HL-60 (cell line): ENCODE measurements at regions not wholly inside any gene's neighbourhood (a gene's known extent, or its start where the extent isn't known, plus 50 kb on each side); places are given as distances from the start of the nearest gene placed in this dataset.

Experiments
- GABPA ChIP-seq: IDR thresholded peaks from 2 replicates; pipeline ENCODE4 v1.6.1; 2012; ENCODE audit warnings: low read depth
- POLR2AphosphoS5 ChIP-seq: IDR thresholded peaks from 2 replicates; pipeline ENCODE4 v1.6.1; 2012; ENCODE audit warnings: low read depth
- TF ChIP-seq, protein P1 (sequence below): IDR thresholded peaks from one replicate; pipeline ENCODE4 v1.5.1; 2011; ENCODE audit warnings: low read length, control low read depth, inconsistent platforms; ENCODE audit not compliant: insufficient read depth

DNA sequence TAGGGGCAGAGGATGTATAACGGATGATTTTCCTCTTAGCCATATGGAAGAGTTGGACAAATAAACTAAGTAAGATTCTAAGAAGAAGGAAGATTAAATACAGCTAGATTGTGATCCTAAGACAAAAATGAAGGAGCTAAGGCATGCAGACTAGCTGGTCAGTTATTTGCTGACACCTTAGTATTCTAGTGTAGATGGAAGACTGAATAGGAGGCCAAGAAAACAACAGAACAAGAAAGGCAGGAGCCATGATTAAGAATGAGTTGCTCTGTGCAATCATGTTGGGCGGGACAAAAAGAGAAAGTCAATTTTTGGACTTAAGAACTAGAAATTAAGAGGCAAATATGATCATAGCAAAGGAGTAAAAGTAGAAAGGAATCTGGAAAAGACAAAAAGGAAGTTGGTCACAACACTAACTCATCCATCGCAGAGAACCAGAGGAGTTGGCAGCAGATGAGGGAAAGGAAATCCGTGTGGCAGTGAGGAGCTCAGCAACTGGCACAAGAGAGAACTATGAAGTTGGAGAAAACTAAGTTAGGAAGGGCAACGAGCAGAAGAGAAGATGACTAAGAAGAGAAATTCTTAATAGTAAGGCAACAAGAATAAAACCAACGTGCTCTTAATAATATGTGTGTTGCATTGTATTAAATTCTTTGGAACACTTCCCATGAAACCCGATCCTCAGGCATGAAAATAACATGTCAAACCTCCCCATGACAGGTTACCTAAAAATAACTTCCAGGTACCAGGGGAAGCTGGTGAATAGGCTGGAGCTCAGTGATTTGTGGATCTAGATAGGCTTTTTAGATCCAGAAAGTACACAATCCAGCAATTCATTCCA lies 234.4 kb downstream of the LTN1 start:
- TF ChIP-seq, protein P1, sequence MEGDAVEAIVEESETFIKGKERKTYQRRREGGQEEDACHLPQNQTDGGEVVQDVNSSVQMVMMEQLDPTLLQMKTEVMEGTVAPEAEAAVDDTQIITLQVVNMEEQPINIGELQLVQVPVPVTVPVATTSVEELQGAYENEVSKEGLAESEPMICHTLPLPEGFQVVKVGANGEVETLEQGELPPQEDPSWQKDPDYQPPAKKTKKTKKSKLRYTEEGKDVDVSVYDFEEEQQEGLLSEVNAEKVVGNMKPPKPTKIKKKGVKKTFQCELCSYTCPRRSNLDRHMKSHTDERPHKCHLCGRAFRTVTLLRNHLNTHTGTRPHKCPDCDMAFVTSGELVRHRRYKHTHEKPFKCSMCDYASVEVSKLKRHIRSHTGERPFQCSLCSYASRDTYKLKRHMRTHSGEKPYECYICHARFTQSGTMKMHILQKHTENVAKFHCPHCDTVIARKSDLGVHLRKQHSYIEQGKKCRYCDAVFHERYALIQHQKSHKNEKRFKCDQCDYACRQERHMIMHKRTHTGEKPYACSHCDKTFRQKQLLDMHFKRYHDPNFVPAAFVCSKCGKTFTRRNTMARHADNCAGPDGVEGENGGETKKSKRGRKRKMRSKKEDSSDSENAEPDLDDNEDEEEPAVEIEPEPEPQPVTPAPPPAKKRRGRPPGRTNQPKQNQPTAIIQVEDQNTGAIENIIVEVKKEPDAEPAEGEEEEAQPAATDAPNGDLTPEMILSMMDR, result no peak
- TF ChIP-seq POLR2AphosphoS5 (no peak), GABPA (no peak)
